ENCODE measurements at regions not wholly inside any gene's neighbourhood (a gene's known extent, or its start where the extent isn't known, plus 50 kb on each side); places are given as distances from the start of the nearest gene placed in this dataset.

GRCh38 chr5:124872615-124873014, 126.2 kb upstream of the ZNF608 start:
- TF ChIP-seq CTCF (IDR thresholded peaks at IDR 0.05) (no peak), EP300 (IDR thresholded peaks at IDR 0.05) (no peak), POLR2AphosphoS5 (IDR thresholded peaks at IDR 0.05) (no peak)

Data from esophagus muscularis mucosa (tissue), 4 donors.